HCEC 1CT (cell line): ENCODE measurements at regions not wholly inside any gene's neighbourhood (a gene's known extent, or its start where the extent isn't known, plus 50 kb on each side); places are given as distances from the start of the nearest gene placed in this dataset.
"Not testable (repeated sequence)": the region's sequence is repeated elsewhere in the genome, so short reads cannot be mapped to it uniquely, and the experiment has no call there.

Source experiments
- DNase-seq: peaks from one replicate; pipeline ENCODE4 v3.0.0-alpha.2; 2017

GRCh38 chr6:25127076-25127837 is 151.9 kb upstream of the CARMIL1 start:
- no peak for DNase-seq

GRCh38 chr6:25130518-25130917 is 148.7 kb upstream of the CARMIL1 start:
- no peak for DNase-seq

GRCh38 chr6:25132934-25133333 is 146.2 kb upstream of the CARMIL1 start:
- DNase-seq, result no peak

GRCh38 chr6:25133568-25133967 is 145.6 kb upstream of the CARMIL1 start:
- no peak for DNase-seq

- peak; percentile 30 for DNase-seq
Observed at GRCh38 chr6:25136854-25137253, 142.3 kb upstream of the CARMIL1 start.

GRCh38 chr6:25137480-25137879 is 141.7 kb upstream of the CARMIL1 start:
- DNase-seq, result peak; percentile 6

GRCh38 chr6:25137916-25138232 is 141.3 kb upstream of the CARMIL1 start:
- no peak for DNase-seq

GRCh38 chr6:25138233-25138933 is 140.8 kb upstream of the CARMIL1 start:
- DNase-seq, result peak; percentile 91

GRCh38 chr6:25138934-25139415 is 140.2 kb upstream of the CARMIL1 start:
- DNase-seq, result peak; percentile 4

- DNase-seq, result not testable (repeated sequence)
Observed at GRCh38 chr6:25139608-25140007, 139.6 kb upstream of the CARMIL1 start.

GRCh38 chr6:25142506-25142905 is 136.7 kb upstream of the CARMIL1 start:
- no peak for DNase-seq

- DNase-seq, result no peak
Observed at GRCh38 chr6:25144919-25145318, 134.3 kb upstream of the CARMIL1 start.

- DNase-seq, result no peak
Observed at GRCh38 chr6:25147223-25147622, 132.0 kb upstream of the CARMIL1 start.

- DNase-seq, result no peak
Observed at GRCh38 chr6:25150031-25150430, 129.1 kb upstream of the CARMIL1 start.

- DNase-seq, result no peak
Observed at GRCh38 chr6:25150863-25151262, 128.3 kb upstream of the CARMIL1 start.

- DNase-seq, result no peak
Observed at GRCh38 chr6:25153079-25153478, 126.1 kb upstream of the CARMIL1 start.

- DNase-seq, result no peak
Observed at GRCh38 chr6:25154034-25154596, 125.1 kb upstream of the CARMIL1 start.

- DNase-seq, result no peak
Observed at GRCh38 chr6:25155211-25155610, 124.0 kb upstream of the CARMIL1 start.

- DNase-seq, result no peak
Observed at GRCh38 chr6:25156123-25156522, 123.1 kb upstream of the CARMIL1 start.

- DNase-seq, result no peak
Observed at GRCh38 chr6:25157183-25157582, 122.0 kb upstream of the CARMIL1 start.

- DNase-seq, result no peak
Observed at GRCh38 chr6:25157842-25158241, 121.3 kb upstream of the CARMIL1 start.

- not testable (repeated sequence) for DNase-seq
Observed at GRCh38 chr6:25160134-25160533, 119.0 kb upstream of the CARMIL1 start.

- DNase-seq, result no peak
Observed at GRCh38 chr6:25165177-25165576, 114.0 kb upstream of the CARMIL1 start.

GRCh38 chr6:25165800-25166199 is 113.4 kb upstream of the CARMIL1 start:
- DNase-seq, result no peak
